Thyroid gland (tissue), 4 donors: ENCODE measurements at regions not wholly inside any gene's neighbourhood (a gene's known extent, or its start where the extent isn't known, plus 50 kb on each side); places are given as distances from the start of the nearest gene placed in this dataset.

ENCODE experiments used
- POLR2A ChIP-seq, 2 donors: fragments of 450-650 bp; IDR thresholded peaks; one replicate each; pipeline ENCODE4 v1.6.1; 2017; ENCODE audit warnings: antibody characterized with exemption in 2 of 2, mild to moderate bottlenecking in 2 of 2, moderate library complexity in 1 of 2
- TF ChIP-seq, protein P1 (sequence below), 6 experiments: fragments of 200-600 bp in 3 of 6; fragments of 450-650 bp in 3 of 6; sonication (generic) in 3 of 6; IDR thresholded peaks; one replicate each; pipeline ENCODE4 v1.5.1; 2016 to 2019; ENCODE audit warnings: antibody characterized with exemption in 6 of 6, mild to moderate bottlenecking in 2 of 6, inconsistent platforms in 1 of 6, moderate library complexity in 1 of 6

DNA sequence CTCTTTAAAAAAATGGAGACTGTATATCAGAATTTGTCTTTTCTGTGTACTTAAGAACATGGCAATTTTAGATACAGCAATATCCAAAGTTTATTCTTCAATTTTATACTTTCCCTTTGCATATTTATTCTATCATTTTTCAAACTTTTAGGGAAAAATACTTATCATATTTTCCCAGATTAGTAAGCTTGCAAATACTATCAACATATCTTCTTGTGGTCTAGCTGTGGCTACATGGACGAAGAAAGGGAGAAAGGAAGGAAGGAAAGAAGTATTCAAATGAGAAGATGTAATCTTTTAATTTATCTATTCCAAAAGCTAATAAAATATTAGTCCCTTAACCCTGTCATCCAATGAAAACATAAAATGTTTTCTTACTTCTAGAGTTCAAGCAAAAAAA is 797.8 kb upstream of the GALNTL6 start:
- TF ChIP-seq, protein P1, sequence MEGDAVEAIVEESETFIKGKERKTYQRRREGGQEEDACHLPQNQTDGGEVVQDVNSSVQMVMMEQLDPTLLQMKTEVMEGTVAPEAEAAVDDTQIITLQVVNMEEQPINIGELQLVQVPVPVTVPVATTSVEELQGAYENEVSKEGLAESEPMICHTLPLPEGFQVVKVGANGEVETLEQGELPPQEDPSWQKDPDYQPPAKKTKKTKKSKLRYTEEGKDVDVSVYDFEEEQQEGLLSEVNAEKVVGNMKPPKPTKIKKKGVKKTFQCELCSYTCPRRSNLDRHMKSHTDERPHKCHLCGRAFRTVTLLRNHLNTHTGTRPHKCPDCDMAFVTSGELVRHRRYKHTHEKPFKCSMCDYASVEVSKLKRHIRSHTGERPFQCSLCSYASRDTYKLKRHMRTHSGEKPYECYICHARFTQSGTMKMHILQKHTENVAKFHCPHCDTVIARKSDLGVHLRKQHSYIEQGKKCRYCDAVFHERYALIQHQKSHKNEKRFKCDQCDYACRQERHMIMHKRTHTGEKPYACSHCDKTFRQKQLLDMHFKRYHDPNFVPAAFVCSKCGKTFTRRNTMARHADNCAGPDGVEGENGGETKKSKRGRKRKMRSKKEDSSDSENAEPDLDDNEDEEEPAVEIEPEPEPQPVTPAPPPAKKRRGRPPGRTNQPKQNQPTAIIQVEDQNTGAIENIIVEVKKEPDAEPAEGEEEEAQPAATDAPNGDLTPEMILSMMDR (IDR thresholded peaks at IDR 0.05) = no peak
- no peak for TF ChIP-seq POLR2A (IDR thresholded peaks at IDR 0.05)
